Endothelial cell of umbilical vein (primary cell): ENCODE measurements at regions not wholly inside any gene's neighbourhood (a gene's known extent, or its start where the extent isn't known, plus 50 kb on each side); places are given as distances from the start of the nearest gene placed in this dataset.

Experiments
- BruUV-seq: library from RNA; stranded (reverse); fragments of 400-500 nt; replicated peaks from 2 replicates; lab custom pipeline; 2021; lab: Mats Ljungman, UMichigan
- CTCF ChIA-PET: fragments of 300-600, 350-600 bp; sonication (Branson Sonifier 250); formaldehyde crosslinking; loops from one replicate; lab custom pipeline; 2021; ENCODE audit warnings: antibody characterized with exemption, inconsistent platforms; lab: Charles Lee
- POLR2A ChIA-PET: fragments of 300-600, 350-600 bp; sonication (Branson Sonifier 250); formaldehyde crosslinking; loops from one replicate; lab custom pipeline; 2021; ENCODE audit warnings: antibody characterized with exemption, inconsistent platforms; lab: Charles Lee
- DNase-seq: peaks from one replicate; pipeline ENCODE4 v3.0.0-alpha.2; 2011; ENCODE audit warnings: low read depth, low spot score
- FAIRE-seq: peaks from 2 replicates; lab custom pipeline; 2011; peaks lifted over from hg19 to GRCh38; lab: Jason Lieb, UNC
- H2AFZ ChIP-seq: 2 replicates; pipeline ENCODE4 v1.6.0; 2012; ENCODE audit warnings: low read depth, low read length, control low read depth, inconsistent platforms
- H3K27ac ChIP-seq: 2 replicates; pipeline ENCODE4 v1.5.1; 2011; ENCODE audit warnings: low read depth, mild to moderate bottlenecking, control low read depth, low read length, moderate library complexity; ENCODE audit not compliant: insufficient read depth
- H3K27me3 ChIP-seq, 2 experiments: 2 replicates each; pipeline versions ENCODE4 v1.6.0 to v1.6.1; 2011; ENCODE audit warnings: low read length in 2 of 2, mixed read lengths in 1 of 2; ENCODE audit not compliant: control insufficient read depth in 2 of 2, insufficient read depth in 2 of 2
- H3K36me3 ChIP-seq, 2 experiments: 2 replicates in 1 of 2; 3 replicates in 1 of 2; pipeline ENCODE4 v1.5.1; 2011; ENCODE audit warnings: low read length in 2 of 2, mild to moderate bottlenecking in 1 of 2, moderate library complexity in 1 of 2; ENCODE audit not compliant: control insufficient read depth in 2 of 2, insufficient read depth in 2 of 2; ENCODE audit errors: extremely low read depth in 1 of 2
- H3K4me1 ChIP-seq: 3 replicates; pipeline ENCODE4 v1.5.1; 2011; ENCODE audit warnings: mild to moderate bottlenecking, low read length; ENCODE audit not compliant: control insufficient read depth, insufficient read depth; ENCODE audit errors: extremely low read depth
- H3K4me2 ChIP-seq: 2 replicates; pipeline ENCODE4 v1.6.1; 2011; ENCODE audit warnings: low read length, control low read depth, mixed read lengths; ENCODE audit not compliant: insufficient read depth
- H3K4me3 ChIP-seq, 3 experiments: fragments of 200-600 bp in 1 of 3; sonication (generic), shearing (Covaris generic) in 1 of 3; replicated peaks in 1 of 3; 2 replicates each; pipeline ENCODE4 v1.5.1; 2011 to 2016; ENCODE audit warnings: control low read depth in 3 of 3, low read length in 3 of 3, mild to moderate bottlenecking in 2 of 3, inconsistent platforms in 1 of 3, low read depth in 1 of 3, moderate library complexity in 1 of 3; ENCODE audit not compliant: insufficient read depth in 1 of 3
- H3K79me2 ChIP-seq: 2 replicates; pipeline ENCODE4 v1.6.0; 2012; ENCODE audit warnings: low read length, inconsistent platforms; ENCODE audit not compliant: control insufficient read depth, insufficient read depth
- H3K9ac ChIP-seq: replicated peaks from 2 replicates; pipeline ENCODE3; 2011; ENCODE audit warnings: low read length, control low read depth; ENCODE audit not compliant: insufficient read depth; ENCODE audit errors: extremely low read depth
- H3K9me1 ChIP-seq: replicated peaks from 3 replicates; pipeline ENCODE4 v1.6.0; 2011; ENCODE audit warnings: mild to moderate bottlenecking, low read length; ENCODE audit not compliant: control insufficient read depth, insufficient read depth; ENCODE audit errors: extremely low read depth
- H3K9me3 ChIP-seq: replicated peaks from 2 replicates; pipeline ENCODE4 v1.5.1; 2012; ENCODE audit warnings: low read length, inconsistent platforms; ENCODE audit not compliant: control insufficient read depth, insufficient read depth
- H4K20me1 ChIP-seq: replicated peaks from 2 replicates; pipeline ENCODE3; 2011; ENCODE audit warnings: mild to moderate bottlenecking, low read length; ENCODE audit not compliant: control insufficient read depth, insufficient read depth; ENCODE audit errors: extremely low read depth
- EZH2 ChIP-seq: IDR thresholded peaks from 2 replicates; pipeline ENCODE4 v1.6.1; 2012; ENCODE audit warnings: borderline replicate concordance, low read depth, mild to moderate bottlenecking, moderate library complexity, low read length, inconsistent platforms; ENCODE audit not compliant: severe bottlenecking
- FOS ChIP-seq: IDR thresholded peaks from 2 replicates; pipeline ENCODE4 v1.6.1; 2011; ENCODE audit warnings: mild to moderate bottlenecking, low read length, moderate library complexity, borderline replicate concordance; ENCODE audit not compliant: insufficient read depth
- GATA2 ChIP-seq: IDR thresholded peaks from 2 replicates; pipeline ENCODE4 v1.7.0; 2011; ENCODE audit warnings: low read depth, mild to moderate bottlenecking, moderate library complexity, mixed read lengths, low read length; ENCODE audit not compliant: insufficient read length, insufficient read depth
- JUN ChIP-seq: IDR thresholded peaks from 2 replicates; pipeline ENCODE4 v1.6.1; 2011; ENCODE audit warnings: borderline replicate concordance, low read depth; ENCODE audit not compliant: insufficient read length, insufficient read depth
- MYC ChIP-seq: IDR thresholded peaks from one replicate; pipeline ENCODE4 v1.6.1; 2011; ENCODE audit warnings: mild to moderate bottlenecking, low read depth, low read length
- POLR2A ChIP-seq: IDR thresholded peaks from 2 replicates; pipeline ENCODE4 v1.6.1; 2012; ENCODE audit warnings: low read depth, mild to moderate bottlenecking, control low read depth, low read length
- POLR2AphosphoS5 ChIP-seq: IDR thresholded peaks from 2 replicates; pipeline ENCODE4 v1.6.1; 2012; ENCODE audit warnings: low read depth, mild to moderate bottlenecking, control low read depth, low read length, moderate library complexity; ENCODE audit not compliant: insufficient read depth
- dilution Hi-C: fragments of 300-500 bp; cut with MboI; formaldehyde crosslinking; loops from one replicate; pipeline ENCODE4 v1.15.0; 2019; ENCODE audit warnings: low sequenced_read_pairs; ENCODE audit not compliant: extremely low pct_ligation_motif_present
- intact Hi-C: fragments of 100-400 bp; cut with micrococcal nuclease; formaldehyde crosslinking; loops from one replicate; pipeline ENCODE4 v1.10.0; 2022
- TF ChIP-seq, protein P1 (sequence below), 2 donors: IDR thresholded peaks; 1 replicate in 1 of 2; 2 replicates in 1 of 2; pipeline ENCODE4 v1.5.1; 2011; ENCODE audit warnings: low read length in 2 of 2, mild to moderate bottlenecking in 2 of 2, moderate library complexity in 2 of 2, control low read depth in 1 of 2, inconsistent platforms in 1 of 2, low read depth in 1 of 2; ENCODE audit not compliant: insufficient read depth in 1 of 2; ENCODE audit errors: extremely low read depth in 1 of 2
- TF ChIP-seq, protein P2 (sequence below): IDR thresholded peaks from 2 replicates; pipeline ENCODE4 v1.6.1; 2011; ENCODE audit not compliant: insufficient read depth, insufficient read length

DNA sequence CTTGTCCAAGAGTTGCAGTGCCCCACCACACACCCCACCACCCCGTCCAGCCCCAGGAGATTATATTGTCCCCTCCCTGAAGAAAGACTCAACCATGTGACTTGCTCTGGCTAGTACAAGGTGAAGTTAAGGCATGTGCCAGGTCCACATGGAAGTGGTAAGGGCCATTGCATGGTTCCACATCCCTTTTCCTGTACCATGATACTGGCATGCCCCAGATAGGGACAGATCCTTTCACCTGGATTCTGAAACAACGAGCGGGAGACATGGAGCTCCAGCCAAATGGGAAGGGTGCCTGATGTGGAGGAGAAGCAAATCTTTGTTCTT lies 141.5 kb upstream of the APCDD1 start:
- TF ChIP-seq, protein P1, sequence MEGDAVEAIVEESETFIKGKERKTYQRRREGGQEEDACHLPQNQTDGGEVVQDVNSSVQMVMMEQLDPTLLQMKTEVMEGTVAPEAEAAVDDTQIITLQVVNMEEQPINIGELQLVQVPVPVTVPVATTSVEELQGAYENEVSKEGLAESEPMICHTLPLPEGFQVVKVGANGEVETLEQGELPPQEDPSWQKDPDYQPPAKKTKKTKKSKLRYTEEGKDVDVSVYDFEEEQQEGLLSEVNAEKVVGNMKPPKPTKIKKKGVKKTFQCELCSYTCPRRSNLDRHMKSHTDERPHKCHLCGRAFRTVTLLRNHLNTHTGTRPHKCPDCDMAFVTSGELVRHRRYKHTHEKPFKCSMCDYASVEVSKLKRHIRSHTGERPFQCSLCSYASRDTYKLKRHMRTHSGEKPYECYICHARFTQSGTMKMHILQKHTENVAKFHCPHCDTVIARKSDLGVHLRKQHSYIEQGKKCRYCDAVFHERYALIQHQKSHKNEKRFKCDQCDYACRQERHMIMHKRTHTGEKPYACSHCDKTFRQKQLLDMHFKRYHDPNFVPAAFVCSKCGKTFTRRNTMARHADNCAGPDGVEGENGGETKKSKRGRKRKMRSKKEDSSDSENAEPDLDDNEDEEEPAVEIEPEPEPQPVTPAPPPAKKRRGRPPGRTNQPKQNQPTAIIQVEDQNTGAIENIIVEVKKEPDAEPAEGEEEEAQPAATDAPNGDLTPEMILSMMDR (IDR thresholded peaks at IDR 0.05; ENCODE audit: extremely low read depth in 1 of 2, insufficient read depth in 1 of 2, low read depth in 1 of 2, low read length in 2 of 2): no peak
- no peak for TF ChIP-seq POLR2A
- TF ChIP-seq, protein P2, sequence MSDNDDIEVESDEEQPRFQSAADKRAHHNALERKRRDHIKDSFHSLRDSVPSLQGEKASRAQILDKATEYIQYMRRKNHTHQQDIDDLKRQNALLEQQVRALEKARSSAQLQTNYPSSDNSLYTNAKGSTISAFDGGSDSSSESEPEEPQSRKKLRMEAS: no peak
- no peak for TF ChIP-seq FOS
- no peak for TF ChIP-seq MYC
- TF ChIP-seq EZH2: no peak
- TF ChIP-seq JUN: no peak
- TF ChIP-seq POLR2AphosphoS5: no peak
- TF ChIP-seq GATA2: no peak
- no peaks in the 10 kb centered on the region for H3K79me2 ChIP-seq
- FAIRE-seq (no peak), DNase-seq (no peak)
- no peak overlapping the region for H2AFZ ChIP-seq
- no peak overlapping the region for H3K9ac ChIP-seq
- no peaks in the 10 kb centered on the region for H3K36me3 ChIP-seq
- ChIA-PET POLR2A (no interaction called here), CTCF (interaction anchor here (1.5 kb wide), 1 partner anchor 11 kb away, joined by 5 read pairs; no protein-coding TSS in a partner anchor)
- no peaks in the 10 kb centered on the region for H4K20me1 ChIP-seq
- H3K27me3 ChIP-seq: peaks cover 8 to 13% of the 10 kb centered on the region in 2 experiments
- no peaks in the 10 kb centered on the region for H3K9me3 ChIP-seq
- no peak overlapping the region for H3K4me2 ChIP-seq
- H3K27ac ChIP-seq: no peak overlapping the region
- H3K4me1 ChIP-seq: no peaks in the 10 kb centered on the region
- BruUV-seq: no TSS peak
- intact Hi-C loops: no loop called here
- H3K4me3 ChIP-seq: no peak overlapping the region
- H3K9me1 ChIP-seq: no peaks in the 10 kb centered on the region
- dilution Hi-C loops: no loop called here
